ENCODE measurements at regions not wholly inside any gene's neighbourhood (a gene's known extent, or its start where the extent isn't known, plus 50 kb on each side); places are given as distances from the start of the nearest gene placed in this dataset.

DNA sequence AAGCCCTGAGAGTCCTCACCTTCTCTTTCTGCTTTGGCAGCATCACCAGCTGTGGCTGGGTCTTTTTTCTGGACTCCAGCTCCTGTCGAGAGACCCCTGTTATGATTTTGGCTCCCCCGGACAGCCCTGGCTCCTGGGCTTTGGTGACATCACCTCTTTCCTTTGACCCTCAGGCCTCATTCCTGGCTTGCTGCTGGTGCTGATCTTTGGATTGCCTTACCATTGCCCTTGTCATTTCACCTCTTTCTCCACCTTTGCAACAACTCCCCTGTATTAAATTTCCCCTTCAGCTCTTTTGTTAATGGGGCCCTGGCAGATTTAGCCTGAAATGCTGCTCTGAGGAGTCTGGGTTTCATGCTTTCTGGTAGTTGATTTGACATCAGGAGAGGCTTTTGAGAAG is 322.8 kb downstream of the ZSWIM6 start:
- in situ Hi-C loops (cut with MboI; ENCODE audit: low pct_unique_long_range_greater_than_20kb, low sequenced_read_pairs, unreplicated experiment) = loop anchor here (25.0 kb wide), 1 partner anchor 593 kb away; no protein-coding TSS in a partner anchor
- TF ChIP-seq, protein P1, sequence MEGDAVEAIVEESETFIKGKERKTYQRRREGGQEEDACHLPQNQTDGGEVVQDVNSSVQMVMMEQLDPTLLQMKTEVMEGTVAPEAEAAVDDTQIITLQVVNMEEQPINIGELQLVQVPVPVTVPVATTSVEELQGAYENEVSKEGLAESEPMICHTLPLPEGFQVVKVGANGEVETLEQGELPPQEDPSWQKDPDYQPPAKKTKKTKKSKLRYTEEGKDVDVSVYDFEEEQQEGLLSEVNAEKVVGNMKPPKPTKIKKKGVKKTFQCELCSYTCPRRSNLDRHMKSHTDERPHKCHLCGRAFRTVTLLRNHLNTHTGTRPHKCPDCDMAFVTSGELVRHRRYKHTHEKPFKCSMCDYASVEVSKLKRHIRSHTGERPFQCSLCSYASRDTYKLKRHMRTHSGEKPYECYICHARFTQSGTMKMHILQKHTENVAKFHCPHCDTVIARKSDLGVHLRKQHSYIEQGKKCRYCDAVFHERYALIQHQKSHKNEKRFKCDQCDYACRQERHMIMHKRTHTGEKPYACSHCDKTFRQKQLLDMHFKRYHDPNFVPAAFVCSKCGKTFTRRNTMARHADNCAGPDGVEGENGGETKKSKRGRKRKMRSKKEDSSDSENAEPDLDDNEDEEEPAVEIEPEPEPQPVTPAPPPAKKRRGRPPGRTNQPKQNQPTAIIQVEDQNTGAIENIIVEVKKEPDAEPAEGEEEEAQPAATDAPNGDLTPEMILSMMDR (IDR thresholded peaks at IDR 0.05; ENCODE audit: extremely low read depth, insufficient read depth, missing control alignments) = no peak
- DNase-seq (ENCODE audit: low spot score) = no peak

DNA sequence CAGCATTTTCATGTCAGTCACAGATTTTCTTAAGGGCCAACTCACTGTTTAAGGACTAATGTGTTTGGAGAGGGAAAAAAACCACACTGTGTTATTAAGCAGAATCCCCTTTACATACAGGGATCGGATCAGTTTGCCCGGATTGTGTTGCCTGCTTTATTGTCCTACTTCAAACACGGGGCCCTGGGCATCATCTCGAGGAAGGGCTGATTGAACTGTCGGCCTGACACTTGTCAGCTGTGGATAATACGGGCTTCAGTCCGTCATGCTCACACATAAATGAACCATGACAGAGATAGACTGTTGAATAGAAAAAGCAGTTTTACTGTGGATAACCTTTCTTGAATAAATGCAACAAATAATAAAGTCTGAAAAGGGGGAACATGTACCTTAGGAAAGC is 325.0 kb downstream of the ZSWIM6 start:
- TF ChIP-seq, protein P1 (IDR thresholded peaks at IDR 0.05; ENCODE audit: extremely low read depth, insufficient read depth, missing control alignments) = no peak

DNA sequence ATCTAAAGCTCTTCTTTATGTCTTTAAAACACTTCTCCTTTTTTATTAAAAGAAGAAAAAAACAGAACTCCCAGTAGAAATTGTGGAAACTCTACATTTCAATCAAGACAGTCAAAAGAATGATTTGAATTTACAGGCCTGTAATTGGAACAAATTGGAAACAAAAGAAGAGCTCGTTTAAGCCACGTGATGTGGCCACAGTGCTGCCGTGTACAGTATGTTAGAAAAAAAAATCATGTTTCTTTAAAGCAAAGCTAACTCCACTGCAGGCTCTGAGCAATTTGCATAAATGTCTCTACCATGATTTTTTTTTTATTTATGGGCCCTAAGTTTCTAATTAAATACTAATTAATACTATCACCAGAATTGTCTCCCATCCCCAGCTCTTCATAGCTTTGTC is 325.6 kb downstream of the ZSWIM6 start:
- TF ChIP-seq, protein P1 (IDR thresholded peaks at IDR 0.05; ENCODE audit: extremely low read depth, insufficient read depth, missing control alignments) = no peak
- in situ Hi-C loops (cut with MboI; ENCODE audit: low pct_unique_long_range_greater_than_20kb, low sequenced_read_pairs, unreplicated experiment) = loop anchor here (25.0 kb wide), 1 partner anchor 595 kb away; no protein-coding TSS in a partner anchor
- no peak for DNase-seq (ENCODE audit: low spot score)

More for the DNA sequence above, 325.0 kb downstream of the ZSWIM6 start:
- DNase-seq (ENCODE audit: low spot score) = no peak
- in situ Hi-C loops (cut with MboI; ENCODE audit: low pct_unique_long_range_greater_than_20kb, low sequenced_read_pairs, unreplicated experiment) = loop anchor here (25.0 kb wide), 1 partner anchor 595 kb away; no protein-coding TSS in a partner anchor

DNA sequence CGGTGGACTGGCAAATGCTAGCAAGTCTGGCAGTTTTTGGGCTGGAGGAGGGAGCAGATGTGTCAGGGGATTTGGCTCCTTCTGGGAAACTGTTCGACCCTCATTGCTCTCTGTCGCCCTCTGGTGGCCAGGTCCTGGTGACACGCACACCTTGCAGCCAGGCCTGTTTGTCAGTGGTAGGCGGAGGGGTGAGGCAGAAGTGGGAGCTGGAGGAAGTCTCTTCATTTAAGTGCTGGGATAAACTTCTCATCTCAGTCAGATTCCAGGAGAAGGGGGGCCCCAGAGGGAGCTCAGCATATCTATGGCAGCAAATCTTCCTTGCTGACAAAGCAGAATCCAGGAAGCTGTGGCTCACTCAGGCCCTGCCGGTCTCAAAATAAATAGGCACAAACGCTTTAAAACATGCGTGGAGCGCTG is 326.5 kb downstream of the ZSWIM6 start:
- peak; percentile 68 for DNase-seq (ENCODE audit: low spot score)
- in situ Hi-C loops (cut with MboI; ENCODE audit: low pct_unique_long_range_greater_than_20kb, low sequenced_read_pairs, unreplicated experiment) = loop anchor here (25.0 kb wide), 1 partner anchor 596 kb away; no protein-coding TSS in a partner anchor
- TF ChIP-seq, protein P1 (IDR thresholded peaks at IDR 0.05; ENCODE audit: extremely low read depth, insufficient read depth, missing control alignments) = peak; percentile 97

DNA sequence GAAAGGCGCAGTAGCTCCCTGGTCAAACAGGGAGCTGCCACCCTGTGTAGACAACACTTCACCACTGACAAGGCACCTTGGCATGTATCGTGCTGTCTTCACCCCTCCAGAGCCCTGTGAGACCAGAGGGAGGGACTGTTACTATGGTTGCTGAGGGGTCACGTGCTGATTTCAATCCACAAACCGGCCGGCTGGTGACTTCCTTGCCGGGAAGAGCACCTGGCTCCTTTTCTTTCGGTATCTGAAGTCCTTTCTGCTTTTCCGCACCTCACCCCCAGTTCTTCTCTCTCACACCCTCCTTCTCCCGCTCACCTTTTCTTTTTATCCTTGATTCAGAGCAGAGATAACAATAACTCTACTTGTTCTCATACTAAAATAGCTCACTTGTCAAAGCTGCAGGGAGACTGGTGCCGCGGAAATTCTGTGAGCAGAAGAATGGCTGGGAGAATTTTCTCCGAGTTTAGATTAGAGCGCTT is 327.2 kb downstream of the ZSWIM6 start:
- in situ Hi-C loops (cut with MboI; ENCODE audit: low pct_unique_long_range_greater_than_20kb, low sequenced_read_pairs, unreplicated experiment) = loop anchor here (25.0 kb wide), 1 partner anchor 597 kb away; no protein-coding TSS in a partner anchor
- DNase-seq (ENCODE audit: low spot score) = no peak

DNA sequence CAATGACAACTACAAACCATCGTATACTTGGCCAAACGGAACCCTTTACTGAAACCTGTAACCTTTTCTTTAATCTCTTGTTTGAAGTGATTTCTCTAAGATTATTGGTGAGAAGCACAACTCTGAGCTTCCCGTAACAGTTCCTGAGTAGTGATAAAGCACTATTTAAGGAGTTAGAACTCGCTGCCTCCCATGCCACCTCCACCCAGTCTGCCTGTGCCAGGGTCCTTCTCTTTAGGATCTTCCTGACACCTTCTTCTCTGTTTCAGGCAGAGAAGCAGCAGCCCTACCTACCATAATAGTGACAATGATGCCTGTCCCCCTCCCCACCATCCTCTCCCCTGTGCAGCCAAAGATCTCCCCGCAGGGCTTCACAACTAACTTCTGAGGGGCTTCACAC is 330.6 kb downstream of the ZSWIM6 start:
- in situ Hi-C loops (cut with MboI; ENCODE audit: low pct_unique_long_range_greater_than_20kb, low sequenced_read_pairs, unreplicated experiment) = loop anchor here (25.0 kb wide), 1 partner anchor 600 kb away; no protein-coding TSS in a partner anchor

More for the DNA sequence above, 327.2 kb downstream of the ZSWIM6 start:
- TF ChIP-seq, protein P1 (IDR thresholded peaks at IDR 0.05; ENCODE audit: extremely low read depth, insufficient read depth, missing control alignments) = no peak

More for the DNA sequence above, 330.6 kb downstream of the ZSWIM6 start:
- TF ChIP-seq, protein P1 (IDR thresholded peaks at IDR 0.05; ENCODE audit: extremely low read depth, insufficient read depth, missing control alignments) = no peak
- no peak for DNase-seq (ENCODE audit: low spot score)

Measured in GM13977 (cell line).